Nephron (organoid): ENCODE measurements at regions not wholly inside any gene's neighbourhood (a gene's known extent, or its start where the extent isn't known, plus 50 kb on each side); places are given as distances from the start of the nearest gene placed in this dataset.
A peak's percentile ranks its signal among the peaks of the same experiment; 100 is the strongest.

Experiments
- H3K27ac Mint-ChIP-seq, 3 experiments: 2 replicates each; pipeline ENCODE4 v1.8.0; 2020; ENCODE audit warnings: mixed read lengths in 3 of 3, mild to moderate bottlenecking in 2 of 3, moderate library complexity in 1 of 3
- H3K27me3 Mint-ChIP-seq: 2 replicates; pipeline ENCODE4 v1.8.0; 2021; ENCODE audit warnings: low read depth, mild to moderate bottlenecking, moderate library complexity, mixed read lengths
- H3K36me3 Mint-ChIP-seq: 2 replicates; pipeline ENCODE4 v1.8.0; 2020; ENCODE audit warnings: low read depth, mixed read lengths
- H3K4me1 Mint-ChIP-seq: 2 replicates; pipeline ENCODE4 v1.8.0; 2020; ENCODE audit warnings: mixed read lengths
- H3K4me3 Mint-ChIP-seq, 3 experiments: 2 replicates each; pipeline ENCODE4 v1.8.0; 2020; ENCODE audit warnings: mild to moderate bottlenecking in 3 of 3, mixed read lengths in 3 of 3, moderate library complexity in 2 of 3
- H3K9me3 Mint-ChIP-seq: 2 replicates; pipeline ENCODE4 v1.8.0; 2020; ENCODE audit warnings: mixed read lengths
- TF ChIP-seq, protein P1 (sequence below), 3 experiments: fragments of 200-600 bp; sonication (generic); IDR thresholded peaks; one replicate each; pipeline ENCODE4 v1.5.0; 2021; ENCODE audit warnings: antibody characterized with exemption in 3 of 3; ENCODE audit not compliant: unreplicated experiment in 3 of 3

DNA sequence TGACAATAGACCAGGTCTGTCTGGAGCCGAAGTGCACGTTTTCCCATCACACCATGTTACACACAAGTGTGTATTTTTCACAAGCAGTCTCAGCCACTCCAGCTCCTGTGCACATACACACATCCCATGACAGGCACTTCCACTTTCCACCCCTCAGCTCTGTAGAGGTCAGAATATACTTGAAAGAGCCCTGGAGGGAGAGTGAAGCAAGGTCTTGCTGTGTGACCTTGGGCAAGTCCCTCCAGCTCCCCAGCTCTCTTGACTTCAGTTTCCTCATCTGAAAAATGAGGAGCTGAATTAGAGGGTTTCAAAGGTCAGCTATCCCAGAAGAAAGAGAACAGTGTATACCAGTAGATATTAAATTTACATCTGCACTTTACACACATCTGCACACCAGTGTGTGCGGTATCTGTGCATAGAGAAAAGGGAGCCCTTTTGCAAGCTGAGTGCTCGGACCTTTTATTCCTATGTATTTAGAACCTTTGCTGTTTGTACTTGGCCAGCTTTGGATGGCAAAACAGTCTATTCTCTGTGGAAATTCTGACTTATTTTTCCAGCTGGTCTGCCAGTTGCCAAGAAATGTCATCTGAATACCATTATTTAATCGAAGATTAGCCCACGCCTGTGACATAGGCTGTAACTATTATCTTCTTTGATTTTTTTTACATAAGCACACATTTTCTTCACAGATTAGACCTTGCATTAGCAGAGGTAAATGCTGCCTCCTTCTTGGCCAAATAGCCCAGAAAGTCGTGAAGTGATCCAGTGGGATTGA lies 528.0 kb downstream of the BNC2 start:
- Mint-ChIP-seq H3K4me1 (peaks cover 35% of the 10 kb centered on the region), H3K27me3 (peaks cover 11% of the 10 kb centered on the region)

GRCh38 chr9:16343249-16344237 lies 526.9 kb downstream of the BNC2 start:
- Mint-ChIP-seq H3K27me3 (peaks cover 11% of the 10 kb centered on the region), H3K27ac (peak overlapping the region; percentile 53 to 81 (median 79)), H3K9me3 (peaks cover 2% of the 10 kb centered on the region), H3K4me3 (no peak overlapping the region), H3K36me3 (no peaks in the 10 kb centered on the region), H3K4me1 (peaks cover 34% of the 10 kb centered on the region)
- TF ChIP-seq, protein P1, sequence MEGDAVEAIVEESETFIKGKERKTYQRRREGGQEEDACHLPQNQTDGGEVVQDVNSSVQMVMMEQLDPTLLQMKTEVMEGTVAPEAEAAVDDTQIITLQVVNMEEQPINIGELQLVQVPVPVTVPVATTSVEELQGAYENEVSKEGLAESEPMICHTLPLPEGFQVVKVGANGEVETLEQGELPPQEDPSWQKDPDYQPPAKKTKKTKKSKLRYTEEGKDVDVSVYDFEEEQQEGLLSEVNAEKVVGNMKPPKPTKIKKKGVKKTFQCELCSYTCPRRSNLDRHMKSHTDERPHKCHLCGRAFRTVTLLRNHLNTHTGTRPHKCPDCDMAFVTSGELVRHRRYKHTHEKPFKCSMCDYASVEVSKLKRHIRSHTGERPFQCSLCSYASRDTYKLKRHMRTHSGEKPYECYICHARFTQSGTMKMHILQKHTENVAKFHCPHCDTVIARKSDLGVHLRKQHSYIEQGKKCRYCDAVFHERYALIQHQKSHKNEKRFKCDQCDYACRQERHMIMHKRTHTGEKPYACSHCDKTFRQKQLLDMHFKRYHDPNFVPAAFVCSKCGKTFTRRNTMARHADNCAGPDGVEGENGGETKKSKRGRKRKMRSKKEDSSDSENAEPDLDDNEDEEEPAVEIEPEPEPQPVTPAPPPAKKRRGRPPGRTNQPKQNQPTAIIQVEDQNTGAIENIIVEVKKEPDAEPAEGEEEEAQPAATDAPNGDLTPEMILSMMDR (IDR thresholded peaks at IDR 0.05; ENCODE audit: unreplicated experiment in 3 of 3) = no peak

More for the DNA sequence above, 528.0 kb downstream of the BNC2 start:
- TF ChIP-seq, protein P1 (IDR thresholded peaks at IDR 0.05; ENCODE audit: unreplicated experiment in 3 of 3) = no peak
- Mint-ChIP-seq H3K36me3 (no peaks in the 10 kb centered on the region), H3K27ac (peak overlapping the region in 2 of 3 experiments; percentile 79 to 81), H3K4me3 (no peak overlapping the region), H3K9me3 (no peaks in the 10 kb centered on the region)

- peaks cover 33% of the 10 kb centered on the region for H3K4me1 Mint-ChIP-seq
- no peak overlapping the region for H3K4me3 Mint-ChIP-seq
- H3K27ac Mint-ChIP-seq = peak overlapping the region; percentile 53 to 81 (median 64)
- peaks cover 7% of the 10 kb centered on the region for H3K27me3 Mint-ChIP-seq
- peaks cover 2% of the 10 kb centered on the region for H3K9me3 Mint-ChIP-seq
- H3K36me3 Mint-ChIP-seq = no peaks in the 10 kb centered on the region
- TF ChIP-seq, protein P1 (IDR thresholded peaks at IDR 0.05; ENCODE audit: unreplicated experiment in 3 of 3) = no peak
These were observed 526.1 kb downstream of the BNC2 start for GRCh38 chr9:16344343-16344742.

DNA sequence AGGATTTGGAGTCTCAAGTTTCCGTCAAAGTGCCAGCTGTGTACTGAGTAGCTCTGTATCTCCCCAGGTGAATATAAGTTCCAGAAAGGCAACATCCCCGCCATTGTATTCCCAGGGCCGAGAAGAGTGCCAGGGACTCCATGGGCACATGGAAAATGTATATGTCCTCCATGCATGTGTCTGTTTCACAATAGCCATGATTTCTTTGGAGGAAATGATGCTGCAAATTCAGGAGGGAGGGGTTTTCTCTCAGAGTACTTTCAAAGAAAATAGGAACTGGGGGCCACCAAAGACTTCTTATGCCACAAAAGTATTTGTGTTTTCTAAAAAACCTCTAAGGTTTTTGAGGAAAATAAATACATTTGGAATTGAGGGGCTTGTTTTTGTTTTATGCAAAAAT lies 524.6 kb downstream of the BNC2 start:
- Mint-ChIP-seq H3K27ac (peak overlapping the region in 1 of 3 experiments; percentile 30), H3K4me3 (no peak overlapping the region), H3K9me3 (peaks cover 2% of the 10 kb centered on the region), H3K4me1 (peaks cover 33% of the 10 kb centered on the region), H3K27me3 (peaks cover 7% of the 10 kb centered on the region), H3K36me3 (no peaks in the 10 kb centered on the region)
- TF ChIP-seq, protein P1 (IDR thresholded peaks at IDR 0.05; ENCODE audit: unreplicated experiment in 3 of 3) = no peak

DNA sequence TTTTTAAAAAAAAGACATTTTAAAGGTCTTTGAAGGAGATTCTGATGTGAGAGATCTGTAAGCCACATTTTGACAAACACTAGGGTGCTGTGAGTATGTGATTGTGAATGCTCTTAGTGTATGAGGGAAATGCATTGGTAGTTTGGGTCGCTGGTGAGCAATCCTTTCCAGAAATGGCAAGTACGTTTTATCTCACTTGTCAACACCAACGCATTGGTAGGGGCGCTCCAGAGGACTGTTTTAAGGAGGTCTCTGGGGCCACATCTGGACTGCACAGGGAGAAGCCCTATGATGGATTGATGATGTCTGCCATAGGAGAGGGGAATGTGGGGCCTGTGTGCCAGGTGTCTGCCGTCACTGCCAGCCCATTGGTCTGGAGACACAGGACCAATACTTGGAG lies 522.6 kb downstream of the BNC2 start:
- Mint-ChIP-seq H3K4me1 (peaks cover 40% of the 10 kb centered on the region), H3K4me3 (no peak overlapping the region), H3K9me3 (peaks cover 2% of the 10 kb centered on the region), H3K27ac (peak overlapping the region in 1 of 3 experiments; percentile 30), H3K36me3 (no peaks in the 10 kb centered on the region), H3K27me3 (peaks cover 1% of the 10 kb centered on the region)
- TF ChIP-seq, protein P1 (IDR thresholded peaks at IDR 0.05; ENCODE audit: unreplicated experiment in 3 of 3) = no peak
